IMR-90 (cell line): ENCODE measurements at regions not wholly inside any gene's neighbourhood (a gene's known extent, or its start where the extent isn't known, plus 50 kb on each side); places are given as distances from the start of the nearest gene placed in this dataset.

ENCODE experiments used
- ATAC-seq: fragments of 200-7000 bp; cut with Tn5 transposase; 2 replicates; pipeline ENCODE4 v1.9.1; 2020; ENCODE audit warnings: low read depth, mild to moderate bottlenecking, moderate library complexity
- BruUV-seq: library from RNA; stranded (reverse); fragments of 400-500 nt; replicated peaks from 2 replicates; lab custom pipeline; 2021; lab: Mats Ljungman, UMichigan
- CTCF ChIA-PET: fragments of 300-600 bp; formaldehyde crosslinking; extraction: SDS; loops from one replicate; lab custom pipeline; 2021; ENCODE audit warnings: antibody characterized with exemption; lab: Yijun Ruan, JAX
- POLR2A ChIA-PET: fragments of 300-600 bp; sonication (Branson Sonifier 250); formaldehyde crosslinking; loops from one replicate; lab custom pipeline; 2022; ENCODE audit warnings: antibody characterized with exemption; ENCODE audit not compliant: unreplicated experiment; lab: Charles Lee
- DNase-seq: peaks from one replicate; pipeline ENCODE4 v3.0.0; 2013
- H2AFZ ChIP-seq: replicated peaks from 2 replicates; pipeline ENCODE3; 2013; ENCODE audit warnings: low read length, mild to moderate bottlenecking; ENCODE audit not compliant: poor library complexity
- H2AK5ac ChIP-seq: 2 replicates; pipeline ENCODE4 v1.6.1; 2013; ENCODE audit warnings: low read depth, low read length, inconsistent platforms
- H2AK9ac ChIP-seq: replicated peaks from 2 replicates; pipeline ENCODE3; 2013; ENCODE audit warnings: mild to moderate bottlenecking, low read depth, low read length, moderate library complexity; ENCODE audit not compliant: poor library complexity
- H2BK120ac ChIP-seq: 2 replicates; pipeline ENCODE4 v1.6.1; 2013; ENCODE audit warnings: low read depth, low read length, inconsistent platforms
- H2BK15ac ChIP-seq: 3 replicates; pipeline ENCODE4 v1.6.1; 2013; ENCODE audit warnings: low read depth, low read length, inconsistent platforms
- H2BK20ac ChIP-seq: 2 replicates; pipeline ENCODE4 v1.6.1; 2013; ENCODE audit warnings: low read depth, mild to moderate bottlenecking, inconsistent platforms, low read length, moderate library complexity
- H2BK5ac ChIP-seq: 2 replicates; pipeline ENCODE4 v1.6.1; 2013; ENCODE audit warnings: mild to moderate bottlenecking, low read depth, low read length, inconsistent platforms; ENCODE audit not compliant: poor library complexity, severe bottlenecking
- H3K14ac ChIP-seq: replicated peaks from 2 replicates; pipeline ENCODE4 v1.6.1; 2013; ENCODE audit warnings: low read depth, low read length, inconsistent platforms
- H3K18ac ChIP-seq: 2 replicates; pipeline ENCODE4 v1.6.1; 2013; ENCODE audit warnings: low read depth, low read length, control low read depth
- H3K23ac ChIP-seq: 2 replicates; pipeline ENCODE4 v1.6.1; 2013; ENCODE audit warnings: low read depth, low read length, inconsistent platforms
- H3K27ac ChIP-seq: 2 replicates; pipeline ENCODE4 v1.5.1; 2013; ENCODE audit warnings: mild to moderate bottlenecking, control low read depth, low read length; ENCODE audit not compliant: insufficient read depth
- H3K27me3 ChIP-seq: 2 replicates; pipeline ENCODE4 v1.6.1; 2013; ENCODE audit warnings: low read length; ENCODE audit not compliant: control insufficient read depth, insufficient read depth
- H3K36me3 ChIP-seq: 2 replicates; pipeline ENCODE4 v1.6.1; 2013; ENCODE audit warnings: low read length, mixed read lengths; ENCODE audit not compliant: control insufficient read depth, insufficient read depth
- H3K4ac ChIP-seq: 2 replicates; pipeline ENCODE4 v1.6.1; 2013; ENCODE audit warnings: low read depth, low read length, inconsistent platforms
- H3K4me1 ChIP-seq: 2 replicates; pipeline ENCODE4 v1.6.1; 2013; ENCODE audit warnings: low read length, mixed read lengths; ENCODE audit not compliant: control insufficient read depth, insufficient read depth
- H3K4me2 ChIP-seq: 2 replicates; pipeline ENCODE4 v1.6.1; 2013; ENCODE audit warnings: low read depth, mild to moderate bottlenecking, control low read depth, low read length, moderate library complexity
- H3K4me3 ChIP-seq: 2 replicates; pipeline ENCODE4 v1.5.1; 2013; ENCODE audit warnings: low read depth, mild to moderate bottlenecking, control low read depth, low read length, moderate library complexity; ENCODE audit not compliant: insufficient read depth
- H3K56ac ChIP-seq: 2 replicates; pipeline ENCODE4 v1.6.1; 2013; ENCODE audit warnings: low read length, inconsistent platforms; ENCODE audit not compliant: insufficient read depth; ENCODE audit errors: extremely low read depth
- H3K79me1 ChIP-seq, 2 experiments: 2 replicates each; pipeline ENCODE4 v1.6.1; 2013; ENCODE audit warnings: low read length in 2 of 2, inconsistent platforms in 1 of 2, low read depth in 1 of 2
- H3K9ac ChIP-seq: 2 replicates; pipeline ENCODE4 v1.6.1; 2013; ENCODE audit warnings: low read depth, low read length, control low read depth
- H3K9me1 ChIP-seq: 2 replicates; pipeline ENCODE4 v1.6.1; 2013; ENCODE audit warnings: low read length, inconsistent platforms; ENCODE audit not compliant: insufficient read depth
- H3K9me3 ChIP-seq: 2 replicates; pipeline ENCODE4 v1.6.1; 2013; ENCODE audit warnings: low read length; ENCODE audit not compliant: control insufficient read depth, insufficient read depth
- H4K20me1 ChIP-seq: 2 replicates; pipeline ENCODE4 v1.6.1; 2013; ENCODE audit warnings: low read length, inconsistent platforms; ENCODE audit not compliant: insufficient read depth
- H4K5ac ChIP-seq: 2 replicates; pipeline ENCODE4 v1.6.1; 2013; ENCODE audit warnings: mild to moderate bottlenecking, low read depth, low read length, control low read depth
- H4K8ac ChIP-seq, 2 experiments: 2 replicates each; pipeline ENCODE4 v1.6.1; 2013; ENCODE audit warnings: low read depth in 2 of 2, low read length in 2 of 2, control low read depth in 1 of 2, inconsistent platforms in 1 of 2
- H4K91ac ChIP-seq: 2 replicates; pipeline ENCODE4 v1.6.1; 2013; ENCODE audit warnings: low read depth, low read length, inconsistent platforms; ENCODE audit not compliant: insufficient read depth
- BHLHE40 ChIP-seq: fragments of 150-350 bp; IDR thresholded peaks from 2 replicates; pipeline ENCODE4 v1.6.1; 2016; ENCODE audit warnings: mild to moderate bottlenecking, low read depth, low read length
- CEBPB ChIP-seq: IDR thresholded peaks from 2 replicates; pipeline ENCODE4 v1.6.1; 2012; ENCODE audit warnings: low read depth, low read length, improper control_type of control experiment
- CHD1 ChIP-seq: IDR thresholded peaks from 2 replicates; pipeline ENCODE4 v1.6.1; 2012; ENCODE audit warnings: low read depth, low read length, improper control_type of control experiment
- MAZ ChIP-seq: IDR thresholded peaks from 2 replicates; pipeline ENCODE4 v1.6.1; 2012; ENCODE audit warnings: low read depth, mild to moderate bottlenecking, low read length, improper control_type of control experiment, moderate library complexity, borderline replicate concordance
- NFE2L2 ChIP-seq: fragments of 150-350 bp; IDR thresholded peaks from 2 replicates; pipeline ENCODE4 v1.6.1; 2016; ENCODE audit warnings: low read depth, mild to moderate bottlenecking, low read length
- POLR2A ChIP-seq: IDR thresholded peaks from 2 replicates; pipeline ENCODE4 v1.6.1; 2012; ENCODE audit warnings: mild to moderate bottlenecking, low read depth, low read length
- RAD21 ChIP-seq: IDR thresholded peaks from 2 replicates; pipeline ENCODE4 v1.6.1; 2012; ENCODE audit warnings: low read length, improper control_type of control experiment
- RCOR1 ChIP-seq: IDR thresholded peaks from 2 replicates; pipeline ENCODE4 v1.6.1; 2012; ENCODE audit warnings: mild to moderate bottlenecking, low read length, improper control_type of control experiment; ENCODE audit not compliant: insufficient replicate concordance
- RFX5 ChIP-seq: IDR thresholded peaks from 2 replicates; pipeline ENCODE4 v1.8.0; 2012; ENCODE audit warnings: low read depth, mild to moderate bottlenecking, low read length, moderate library complexity
- SMC3 ChIP-seq: fragments of 150-350 bp; IDR thresholded peaks from 2 replicates; pipeline ENCODE4 v1.6.1; 2016; ENCODE audit warnings: low read depth, mild to moderate bottlenecking, antibody characterized with exemption, low read length, moderate library complexity
- WGBS, 2 experiments: methylation state at CpG; one replicate each; pipeline versions ENCODE4 v1.1.5 to v1.1.7; 2013; ENCODE audit warnings: missing lambda C conversion rate in 2 of 2; ENCODE audit not compliant: insufficient read length in 1 of 2; ENCODE audit errors: extremely low coverage in 2 of 2; 5-methylcytosine and 5-hydroxymethylcytosine counted together
- dilution Hi-C: fragments of 300-500 bp; cut with HindIII; formaldehyde crosslinking; loops from one replicate; pipeline ENCODE4 v1.14.3; 2018; ENCODE audit warnings: low sequenced_read_pairs; ENCODE audit not compliant: unreplicated experiment
- in situ Hi-C: fragments of 300-500 bp; cut with MboI; formaldehyde crosslinking; loops from 3 replicates; pipeline ENCODE4 v1.14.3; 2019; ENCODE audit warnings: low sequenced_read_pairs, inconsistent platforms, mixed read lengths
- intact Hi-C: fragments of 100-400 bp; cut with micrococcal nuclease; formaldehyde crosslinking; loops from 2 replicates; pipeline ENCODE4 v1.10.0; 2022

DNA sequence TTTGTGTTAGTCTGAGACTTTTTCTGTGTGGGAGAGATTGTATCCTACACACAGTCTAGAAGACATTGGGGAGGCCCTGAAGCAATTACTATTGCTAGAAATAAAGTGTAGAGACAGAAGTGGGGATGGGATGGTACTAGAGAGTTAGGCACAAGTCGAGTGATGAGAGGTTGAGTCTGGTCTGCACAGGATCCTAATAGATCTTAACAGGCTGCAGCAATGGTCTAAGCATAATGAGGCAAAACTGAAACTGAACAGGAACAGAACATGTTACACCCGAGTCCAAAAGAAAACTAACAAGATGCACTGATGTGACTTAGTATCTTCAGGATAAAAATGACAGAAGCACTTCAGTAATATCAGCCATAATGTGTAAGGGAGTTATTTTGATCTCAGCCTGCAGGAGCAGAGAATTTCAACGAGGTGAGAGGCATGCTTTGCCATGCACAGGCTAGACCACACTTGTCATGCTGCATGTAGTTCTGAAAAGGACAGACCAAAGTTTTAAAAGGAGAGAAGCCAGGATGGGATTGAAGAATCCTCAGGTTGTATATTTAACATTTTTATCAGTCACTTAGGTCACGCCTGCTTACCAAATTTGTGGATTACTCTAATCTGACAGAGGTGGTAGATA lies 205.8 kb upstream of the BOD1L1 start:
- Histone ChIP-seq H3K4ac (no peak overlapping the region), H2AK5ac (no peak overlapping the region), H4K8ac (no peak overlapping the region), H2BK20ac (no peak overlapping the region), H4K91ac (no peak overlapping the region), H3K18ac (no peak overlapping the region), H3K56ac (no peak overlapping the region), H3K4me2 (peak overlapping the region; percentile 67), H2AK9ac (no peak overlapping the region), H3K14ac (0 out of 2 replicates have a peak overlapping the region, but pooled peaks have one; percentile 16), H3K79me1 (no peaks in the 10 kb centered on the region), H3K27me3 (no peaks in the 10 kb centered on the region), H3K4me3 (no peak overlapping the region; the same call in 1 of the 2 replicates), H3K27ac (no peak overlapping the region), H2BK120ac (no peak overlapping the region), H3K9me1 (no peaks in the 10 kb centered on the region), H4K20me1 (no peaks in the 10 kb centered on the region), H3K4me1 (no peaks in the 10 kb centered on the region), H3K9ac (no peak overlapping the region), H3K23ac (no peak overlapping the region), H4K5ac (no peak overlapping the region), H3K9me3 (no peaks in the 10 kb centered on the region), H2AFZ (no peak overlapping the region), H3K36me3 (no peaks in the 10 kb centered on the region), H2BK5ac (no peak overlapping the region), H2BK15ac (no peak overlapping the region)
- ChIA-PET CTCF (no interaction called here), POLR2A (no interaction called here)
- no TSS peak for BruUV-seq
- in situ Hi-C loops (no loop called here), dilution Hi-C loops (no loop called here), intact Hi-C loops (no loop called here)
- ATAC-seq (peak; percentile 16; the same call in 1 of the 2 replicates), DNase-seq (no peak)
- WGBS, 2 experiments, result 71% methylated on average over 1 of the region's 4 CpGs; no CpG with 5 or more reads in 1 of the 2 experiments
- TF ChIP-seq MAZ, result no peak
- TF ChIP-seq CEBPB, result no peak
- no peak for TF ChIP-seq RCOR1
- TF ChIP-seq RAD21, result no peak
- TF ChIP-seq POLR2A, result no peak
- TF ChIP-seq RFX5, result no peak
- TF ChIP-seq CHD1, result no peak
- no peak for TF ChIP-seq SMC3
- TF ChIP-seq NFE2L2, result no peak
- TF ChIP-seq BHLHE40, result no peak
